ENCODE measurements at regions not wholly inside any gene's neighbourhood (a gene's known extent, or its start where the extent isn't known, plus 50 kb on each side); places are given as distances from the start of the nearest gene placed in this dataset.

DNA sequence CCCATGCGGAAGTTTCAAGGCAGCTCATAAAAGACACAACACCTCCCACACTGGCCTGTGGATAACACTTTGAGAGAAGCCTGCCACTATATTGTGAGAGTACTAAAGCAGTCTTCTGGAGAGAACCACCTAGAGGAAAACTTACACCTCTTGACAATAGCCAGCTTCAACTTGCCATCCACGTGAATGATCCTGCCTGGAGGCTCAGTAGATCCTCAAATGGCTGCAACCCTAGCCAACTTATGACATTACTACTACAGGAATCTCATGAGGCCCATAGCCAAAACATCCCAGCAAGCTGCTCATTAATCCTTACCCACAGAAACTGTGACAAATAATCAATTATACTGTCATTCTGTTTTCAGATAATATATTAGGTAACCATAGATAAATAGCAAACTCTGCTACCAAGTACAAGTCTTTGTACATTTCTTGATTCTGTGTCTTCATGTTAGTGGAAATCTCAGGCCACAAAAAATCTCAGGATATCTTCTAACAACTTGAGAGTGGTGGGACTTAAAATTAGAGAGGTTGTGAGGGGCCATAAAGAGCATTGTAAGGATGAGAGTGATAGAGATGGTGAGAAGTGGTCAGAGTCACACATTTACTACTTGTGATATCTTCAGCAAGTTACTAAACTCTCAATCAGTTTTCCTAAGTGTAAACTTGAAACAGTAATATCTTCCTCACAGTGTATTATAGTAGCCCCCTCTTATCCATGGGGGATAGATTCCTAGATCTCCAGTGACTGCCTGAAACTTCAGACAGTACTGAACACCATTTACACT is 368.0 kb downstream of the C12orf50 start:
- DNase-seq (ENCODE audit: low read depth): no peak
- H3K4me3 ChIP-seq (ENCODE audit: low read depth, low read length): peak overlapping the region; percentile 51
- TF ChIP-seq, protein P1, sequence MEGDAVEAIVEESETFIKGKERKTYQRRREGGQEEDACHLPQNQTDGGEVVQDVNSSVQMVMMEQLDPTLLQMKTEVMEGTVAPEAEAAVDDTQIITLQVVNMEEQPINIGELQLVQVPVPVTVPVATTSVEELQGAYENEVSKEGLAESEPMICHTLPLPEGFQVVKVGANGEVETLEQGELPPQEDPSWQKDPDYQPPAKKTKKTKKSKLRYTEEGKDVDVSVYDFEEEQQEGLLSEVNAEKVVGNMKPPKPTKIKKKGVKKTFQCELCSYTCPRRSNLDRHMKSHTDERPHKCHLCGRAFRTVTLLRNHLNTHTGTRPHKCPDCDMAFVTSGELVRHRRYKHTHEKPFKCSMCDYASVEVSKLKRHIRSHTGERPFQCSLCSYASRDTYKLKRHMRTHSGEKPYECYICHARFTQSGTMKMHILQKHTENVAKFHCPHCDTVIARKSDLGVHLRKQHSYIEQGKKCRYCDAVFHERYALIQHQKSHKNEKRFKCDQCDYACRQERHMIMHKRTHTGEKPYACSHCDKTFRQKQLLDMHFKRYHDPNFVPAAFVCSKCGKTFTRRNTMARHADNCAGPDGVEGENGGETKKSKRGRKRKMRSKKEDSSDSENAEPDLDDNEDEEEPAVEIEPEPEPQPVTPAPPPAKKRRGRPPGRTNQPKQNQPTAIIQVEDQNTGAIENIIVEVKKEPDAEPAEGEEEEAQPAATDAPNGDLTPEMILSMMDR (conservative IDR thresholded peaks at IDR 0.05; ENCODE audit: low read depth, low read length): no peak

DNA sequence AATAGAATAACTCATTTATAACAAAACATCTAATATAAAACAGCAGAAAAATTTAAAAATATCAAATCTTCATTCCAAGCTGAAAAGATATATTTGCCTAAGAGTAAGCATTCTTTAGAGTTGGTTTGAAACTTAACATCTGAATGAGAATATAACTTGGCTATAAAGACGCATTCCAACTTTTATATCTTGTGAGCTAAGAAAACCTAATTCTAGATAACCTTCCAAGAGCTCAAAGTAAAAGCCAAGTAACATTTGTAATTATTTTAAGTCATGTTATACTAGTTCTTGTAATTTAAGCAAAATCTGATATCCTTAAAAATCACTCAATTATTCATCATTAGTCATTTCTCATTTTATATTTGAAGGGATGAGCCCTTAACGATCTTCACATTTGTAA is 368.9 kb downstream of the C12orf50 start:
- H3K4me3 ChIP-seq (ENCODE audit: low read depth, low read length): no peak overlapping the region
- DNase-seq (ENCODE audit: low read depth): no peak
- TF ChIP-seq, protein P1 (conservative IDR thresholded peaks at IDR 0.05; ENCODE audit: low read depth, low read length): no peak

DNA sequence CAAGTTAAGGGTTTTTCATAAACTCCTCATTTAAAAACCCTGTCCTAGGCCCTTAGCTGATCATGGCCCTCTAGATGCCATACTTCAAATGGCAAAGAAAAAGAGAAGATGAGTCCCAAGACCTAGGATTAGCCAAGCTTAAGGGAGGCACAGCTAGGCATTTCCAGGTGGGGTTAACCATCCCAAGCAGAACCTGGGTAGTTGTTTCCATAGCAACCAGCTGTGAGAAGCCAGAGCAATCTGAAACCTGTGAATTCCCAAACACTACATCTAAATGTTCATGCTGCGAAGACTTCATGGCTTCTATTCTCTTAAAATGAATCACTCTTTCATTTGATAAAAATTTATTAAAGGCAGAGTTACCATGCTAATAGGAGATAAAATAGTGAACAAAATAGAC is 372.9 kb downstream of the C12orf50 start:
- no peak overlapping the region for H3K4me3 ChIP-seq (ENCODE audit: low read depth, low read length)
- TF ChIP-seq, protein P1 (conservative IDR thresholded peaks at IDR 0.05; ENCODE audit: low read depth, low read length): no peak
- no peak for DNase-seq (ENCODE audit: low read depth)

DNA sequence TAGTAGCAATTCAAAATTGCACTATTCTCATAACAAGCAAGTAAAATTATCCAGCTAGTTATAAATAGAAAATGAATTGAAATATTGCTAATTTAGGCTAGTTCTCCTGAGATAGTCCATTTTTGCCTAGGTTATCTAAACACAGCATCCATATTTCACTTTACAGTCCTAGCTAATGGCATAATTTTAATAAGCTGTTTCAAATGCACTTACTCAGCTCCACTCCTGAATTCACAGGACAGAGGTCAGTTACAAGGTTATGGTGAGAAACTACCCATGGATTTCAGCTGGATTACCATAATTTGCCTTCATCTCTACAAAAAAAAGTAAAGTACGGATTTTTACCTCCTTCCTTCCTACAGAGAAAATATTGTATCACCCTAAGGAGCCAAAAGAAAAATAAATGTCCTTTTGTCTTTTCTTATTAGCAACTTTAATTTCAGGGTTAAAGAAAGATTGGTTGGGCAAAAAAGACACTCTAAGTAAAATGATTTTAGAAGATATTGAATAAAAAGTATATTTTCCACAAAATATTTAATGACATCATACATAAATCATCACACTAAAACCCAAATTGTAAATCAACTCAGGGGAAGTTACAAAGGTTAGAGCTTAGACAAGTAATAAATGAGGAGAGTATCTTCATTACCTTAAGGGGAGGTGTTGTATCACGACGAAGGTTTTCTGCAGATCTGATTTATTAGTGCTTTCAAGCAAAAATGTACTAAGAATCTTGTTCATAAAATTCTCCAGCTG is 377.4 kb downstream of the C12orf50 start:
- no peak overlapping the region for H3K4me3 ChIP-seq (ENCODE audit: low read depth, low read length)
- no peak for DNase-seq (ENCODE audit: low read depth)
- TF ChIP-seq, protein P1 (conservative IDR thresholded peaks at IDR 0.05; ENCODE audit: low read depth, low read length): no peak

DNA sequence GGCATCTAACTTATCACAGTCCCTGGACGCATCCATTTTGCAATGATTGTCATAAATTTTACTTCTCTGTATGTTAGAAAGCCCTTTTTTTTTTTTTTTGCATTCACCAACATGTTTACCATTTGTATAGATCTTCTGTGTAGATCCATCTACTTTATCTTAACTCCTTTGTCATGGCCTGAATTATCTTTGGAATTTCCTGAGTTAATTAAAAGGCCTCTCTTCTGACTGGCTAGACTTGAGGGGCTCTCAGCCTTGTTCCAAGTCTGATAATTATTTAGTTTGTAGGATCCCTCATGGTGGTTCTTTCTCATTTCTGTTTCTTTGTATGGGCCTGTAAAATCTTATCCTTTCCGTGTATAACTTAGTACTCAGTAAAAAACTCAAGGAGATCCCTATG is 387.0 kb downstream of the C12orf50 start:
- no peak overlapping the region for H3K4me3 ChIP-seq (ENCODE audit: low read depth, low read length)
- TF ChIP-seq, protein P1 (conservative IDR thresholded peaks at IDR 0.05; ENCODE audit: low read depth, low read length): no peak
- no peak for DNase-seq (ENCODE audit: low read depth)

DNA sequence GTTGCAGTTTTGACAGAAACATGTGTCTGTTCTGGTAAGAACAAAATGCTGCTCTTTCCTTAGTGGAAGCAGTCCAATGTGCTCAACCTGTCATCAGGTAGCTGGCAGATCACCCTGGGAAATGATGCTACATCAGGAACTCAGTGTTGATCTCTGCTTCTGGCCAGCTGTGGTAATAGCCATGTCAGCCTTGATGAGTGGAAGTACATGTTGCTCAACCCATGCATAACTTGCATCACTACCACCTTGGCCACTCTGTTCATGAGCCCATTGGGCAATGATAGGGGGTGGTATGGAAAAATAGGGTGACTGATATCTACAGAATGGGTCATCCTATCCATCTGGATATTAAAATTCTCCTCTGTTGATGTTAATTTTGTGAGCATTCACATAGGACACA is 411.0 kb downstream of the C12orf50 start:
- TF ChIP-seq, protein P1 (conservative IDR thresholded peaks at IDR 0.05; ENCODE audit: low read depth, low read length): no peak
- H3K4me3 ChIP-seq (ENCODE audit: low read depth, low read length): no peak overlapping the region
- no peak for DNase-seq (ENCODE audit: low read depth)
